Stomach (tissue), 4 donors: ENCODE measurements at regions not wholly inside any gene's neighbourhood (a gene's known extent, or its start where the extent isn't known, plus 50 kb on each side); places are given as distances from the start of the nearest gene placed in this dataset.

Experiments
- CTCF ChIP-seq, 7 experiments: fragments of 450-650 bp in 4 of 7; fragments of 200-600 bp in 3 of 7; sonication (generic) in 3 of 7; IDR thresholded peaks; one replicate each; pipeline ENCODE4 v1.5.1; 2016 to 2019; ENCODE audit warnings: antibody characterized with exemption in 7 of 7, control low read depth in 2 of 7, mild to moderate bottlenecking in 1 of 7
- POLR2A ChIP-seq, 4 donors: fragments of 450-650 bp; IDR thresholded peaks; one replicate each; pipeline ENCODE4 v1.6.1; 2016; ENCODE audit warnings: antibody characterized with exemption in 4 of 4, control low read depth in 2 of 4, mild to moderate bottlenecking in 1 of 4, moderate library complexity in 1 of 4

- TF ChIP-seq CTCF (IDR thresholded peaks at IDR 0.05) = no peak
- no peak for TF ChIP-seq POLR2A (IDR thresholded peaks at IDR 0.05)
Observed at GRCh38 chr2:67576991-67577390, 179.9 kb downstream of the ETAA1 start.
